Stimulated activated CD8-positive, alpha-beta memory T cell treated with anti-CD3 and anti-CD28 coated beads, Interleukin-7, amount 100 ng/mL, for 4 hours (primary cell): ENCODE measurements at regions not wholly inside any gene's neighbourhood (a gene's known extent, or its start where the extent isn't known, plus 50 kb on each side); places are given as distances from the start of the nearest gene placed in this dataset.
"Not testable (repeated sequence)": the region's sequence is repeated elsewhere in the genome, so short reads cannot be mapped to it uniquely, and the experiment has no call there.

Experiments
- DNase-seq, 2 donors: peaks; one replicate each; pipeline ENCODE4 v3.0.0-alpha.2; 2020; ENCODE audit warnings: low read depth in 2 of 2

DNA sequence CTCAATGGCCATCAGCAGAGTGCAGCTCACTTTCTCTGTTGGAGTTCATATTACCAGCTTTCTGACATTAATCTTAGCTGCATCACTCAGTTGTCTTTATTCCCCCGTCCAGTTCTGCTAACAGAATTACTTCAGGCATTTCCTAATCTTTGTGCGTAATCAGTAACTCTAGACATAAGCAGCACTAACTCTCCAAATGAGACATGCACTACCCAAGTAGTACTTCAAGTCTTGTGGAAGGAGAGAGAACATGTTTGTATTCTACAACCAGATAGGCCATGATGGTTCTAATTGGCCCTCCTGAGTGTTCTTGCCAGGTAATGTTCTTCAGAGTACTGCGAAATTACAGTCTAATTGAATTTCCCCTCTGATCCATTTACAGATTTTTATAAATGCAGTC is 448.5 kb upstream of the RPS6KA3 start:
- no peak for DNase-seq

DNA sequence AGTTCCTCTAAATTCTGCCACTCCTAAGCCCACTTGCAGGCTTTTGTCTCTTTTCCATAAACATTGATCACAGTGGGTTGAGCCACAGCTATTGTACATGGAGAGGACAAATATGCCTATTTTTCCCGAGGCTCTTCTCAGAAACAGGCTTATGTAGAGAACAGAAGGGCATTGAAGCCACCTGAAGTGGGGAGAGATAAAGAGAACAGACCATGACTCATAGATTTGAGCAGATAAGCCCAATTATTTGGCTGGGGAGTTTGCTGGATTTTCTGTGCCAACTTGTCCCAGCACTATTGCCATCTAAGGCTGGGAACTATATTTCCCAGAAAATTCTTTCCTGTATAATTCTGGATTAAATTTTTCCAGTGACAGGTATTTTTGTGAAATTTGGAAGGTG is 446.1 kb upstream of the RPS6KA3 start:
- no peak for DNase-seq

DNA sequence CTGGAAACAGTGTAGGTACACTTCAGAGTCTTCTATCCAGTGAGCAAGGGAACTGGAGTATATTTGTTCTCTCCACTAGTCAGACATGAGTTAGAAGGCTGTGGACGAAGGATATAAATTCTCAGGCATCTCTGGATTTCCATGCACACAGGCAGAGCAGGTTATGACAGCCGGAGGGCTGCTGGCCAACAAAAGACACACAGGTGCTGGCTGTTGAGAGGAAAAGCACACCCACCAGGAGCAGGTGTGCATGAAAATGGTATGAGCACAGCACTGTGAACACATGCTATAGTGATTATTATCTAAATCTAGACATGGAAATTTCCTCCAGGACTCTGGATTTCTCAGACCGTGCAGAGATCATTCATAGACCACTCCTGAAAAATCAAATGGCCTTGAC is 444.7 kb upstream of the RPS6KA3 start:
- no peak for DNase-seq

DNA sequence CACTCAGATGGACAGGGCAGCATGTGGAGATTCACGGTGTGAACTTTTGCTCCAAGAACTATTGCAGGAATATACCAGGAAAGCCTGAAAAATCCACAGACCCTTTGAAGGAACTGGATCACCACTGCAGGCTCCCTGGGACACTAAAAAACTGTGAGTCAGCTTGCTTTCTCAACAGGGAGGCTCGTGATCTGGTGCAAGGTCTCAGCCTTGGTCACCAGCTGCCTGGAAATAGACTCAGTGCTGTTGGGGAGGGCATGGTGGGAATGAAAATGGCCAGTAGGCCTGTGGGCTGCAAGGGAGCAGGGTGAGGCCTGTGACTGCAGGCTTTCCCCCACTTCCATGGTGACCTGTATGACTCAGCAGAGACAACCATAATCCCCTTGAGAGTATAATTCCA is 426.4 kb upstream of the RPS6KA3 start:
- DNase-seq: no peak

DNA sequence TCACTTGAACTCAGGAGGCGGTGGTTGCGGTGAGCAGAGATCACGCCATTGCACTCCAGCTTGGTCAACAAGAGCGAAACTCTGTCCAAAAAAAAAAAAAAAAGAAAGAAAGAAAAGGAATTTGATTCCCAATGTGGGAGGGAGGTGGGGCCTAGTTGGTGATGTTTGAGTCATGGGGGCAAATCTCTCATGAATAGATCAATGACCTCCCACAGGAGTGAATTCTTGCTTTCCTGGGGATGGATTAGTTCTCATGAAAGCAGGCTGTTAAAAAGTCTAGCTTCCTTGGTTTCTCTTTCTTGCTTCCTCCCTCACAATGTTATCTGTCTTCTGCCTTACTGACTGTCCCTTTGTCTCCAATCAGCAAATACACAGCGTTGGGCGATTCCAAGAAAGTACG is 419.5 kb upstream of the RPS6KA3 start:
- DNase-seq: no peak

DNA sequence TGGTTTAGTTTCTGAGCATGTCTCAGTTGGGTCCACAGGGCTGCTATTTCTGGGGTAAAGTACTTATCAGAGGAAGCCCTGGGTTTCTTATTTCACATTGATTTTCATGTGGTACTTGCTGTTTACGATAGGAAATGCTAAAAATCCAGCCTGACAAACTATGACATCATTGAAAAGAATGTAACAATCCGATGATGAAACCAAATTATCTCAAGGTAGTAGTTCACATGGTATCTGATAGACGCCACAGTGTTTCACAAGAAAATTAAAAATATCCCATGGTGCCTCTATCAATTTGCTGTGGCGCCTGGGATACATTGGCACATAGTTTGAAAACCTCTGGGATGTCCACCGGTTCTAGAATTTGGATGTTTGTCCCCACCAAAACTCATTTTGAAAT is 418.9 kb upstream of the RPS6KA3 start:
- DNase-seq: no peak

DNA sequence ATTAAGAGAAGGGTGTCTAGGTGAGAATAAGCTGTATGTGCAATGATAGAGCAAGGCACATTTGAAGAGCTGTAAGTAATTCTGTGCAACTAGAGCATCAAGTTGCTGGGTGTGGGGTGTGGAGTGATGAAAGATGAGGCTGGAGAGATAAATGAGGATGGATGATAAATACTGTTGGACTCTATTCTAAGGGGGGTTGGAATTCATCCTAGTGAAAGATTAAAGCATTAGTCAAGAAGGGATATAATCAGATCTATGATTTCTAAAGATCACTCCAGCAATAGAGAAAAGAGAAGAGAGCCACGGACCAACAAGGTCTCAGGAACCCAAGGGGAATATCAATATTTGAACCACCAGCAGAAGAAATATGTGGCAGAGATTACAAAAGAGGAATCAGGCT is 415.0 kb upstream of the RPS6KA3 start:
- DNase-seq: no peak

DNA sequence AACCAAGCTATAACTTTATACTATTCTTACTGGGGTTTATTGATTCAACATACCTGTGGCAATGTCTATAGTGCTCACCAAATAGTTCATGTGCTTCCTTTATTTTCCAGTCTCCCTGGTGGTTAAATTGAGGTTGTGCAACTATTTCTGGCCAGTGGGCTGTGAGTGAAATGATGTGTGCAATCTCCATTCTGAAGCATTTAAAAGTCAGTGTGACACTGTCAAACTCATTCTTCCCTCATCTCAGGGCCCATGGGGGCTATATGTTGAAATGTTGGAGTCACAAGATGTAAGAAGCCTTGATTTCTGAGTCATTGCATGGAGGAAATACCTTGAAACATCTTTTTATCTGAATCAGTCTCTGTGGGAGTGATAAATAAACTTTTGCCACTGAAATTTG is 414.3 kb upstream of the RPS6KA3 start:
- no peak for DNase-seq

DNA sequence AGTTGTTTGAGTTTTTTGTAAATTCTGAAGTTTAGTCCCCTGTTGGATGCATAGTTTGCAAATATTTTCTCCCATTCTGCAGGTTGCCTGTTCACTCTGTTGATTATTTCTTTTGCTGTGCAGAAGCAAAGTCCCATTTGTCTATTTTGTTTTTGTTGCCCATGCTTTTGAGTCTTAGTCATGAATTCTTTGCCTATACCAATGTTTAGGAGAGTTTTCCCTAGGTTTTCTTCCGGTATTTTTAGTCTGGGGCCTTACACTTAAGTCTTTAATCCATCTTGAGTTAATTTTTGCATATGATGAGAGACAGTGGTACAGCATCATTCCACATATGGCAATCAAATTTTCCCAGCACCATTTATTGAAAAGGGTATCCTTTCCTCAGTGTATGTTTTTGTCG is 405.8 kb upstream of the RPS6KA3 start:
- DNase-seq: no peak

DNA sequence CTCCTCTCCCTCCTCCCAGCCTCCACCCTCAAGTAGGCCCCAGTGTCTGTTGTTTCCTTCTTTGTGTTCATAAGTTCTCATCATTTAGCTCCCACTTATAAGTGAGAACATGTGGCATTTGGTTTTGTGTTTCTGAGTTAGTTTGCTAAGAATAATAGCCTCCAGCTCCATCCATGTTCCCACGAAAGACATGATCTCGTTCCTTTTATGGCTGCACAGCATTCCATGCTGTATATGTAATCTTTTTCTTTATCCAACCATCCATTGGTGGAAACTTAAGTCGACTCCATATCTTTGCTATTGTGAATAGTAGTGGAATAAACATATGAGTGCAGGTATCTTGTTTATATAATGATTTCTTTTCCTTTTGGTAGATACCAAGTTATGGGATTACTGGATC is 405.0 kb upstream of the RPS6KA3 start:
- not testable (repeated sequence) for DNase-seq

DNA sequence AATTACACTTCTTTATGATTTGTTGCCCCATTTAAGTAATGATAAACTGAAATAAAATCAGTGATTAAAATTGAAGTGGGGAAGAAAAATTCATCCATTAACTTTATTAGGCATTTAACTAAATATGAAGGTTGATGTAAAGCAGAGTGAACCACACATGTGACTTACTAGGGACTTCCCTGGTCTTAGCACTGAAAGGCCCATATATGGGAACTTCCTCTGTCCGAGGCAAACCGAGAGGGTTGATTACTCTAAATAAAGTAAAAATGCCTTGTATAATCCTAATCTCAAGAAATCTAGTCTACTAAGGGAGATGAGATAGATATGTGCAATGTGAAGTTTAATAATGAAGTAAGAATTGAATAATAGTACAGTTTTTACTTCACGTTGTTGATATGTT is 403.9 kb upstream of the RPS6KA3 start:
- DNase-seq: no peak

DNA sequence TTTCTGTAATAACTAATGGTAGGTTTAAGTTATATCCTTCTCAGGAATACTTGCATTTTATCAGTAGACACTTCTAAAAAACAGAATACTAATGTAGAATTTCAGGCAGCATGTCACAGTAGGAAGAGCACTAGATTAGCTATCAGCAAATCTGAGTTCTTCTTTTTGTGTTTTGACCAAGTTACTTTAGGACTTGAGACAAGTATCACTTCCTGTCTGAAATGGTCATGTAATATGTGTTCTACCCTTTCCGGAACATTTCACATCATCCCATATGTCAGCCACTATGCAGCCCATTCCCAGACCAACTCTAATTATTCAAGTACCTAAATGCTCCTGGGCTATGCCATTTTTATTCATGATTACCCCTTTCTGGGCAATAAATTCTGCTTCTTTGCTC is 401.8 kb upstream of the RPS6KA3 start:
- DNase-seq: no peak

DNA sequence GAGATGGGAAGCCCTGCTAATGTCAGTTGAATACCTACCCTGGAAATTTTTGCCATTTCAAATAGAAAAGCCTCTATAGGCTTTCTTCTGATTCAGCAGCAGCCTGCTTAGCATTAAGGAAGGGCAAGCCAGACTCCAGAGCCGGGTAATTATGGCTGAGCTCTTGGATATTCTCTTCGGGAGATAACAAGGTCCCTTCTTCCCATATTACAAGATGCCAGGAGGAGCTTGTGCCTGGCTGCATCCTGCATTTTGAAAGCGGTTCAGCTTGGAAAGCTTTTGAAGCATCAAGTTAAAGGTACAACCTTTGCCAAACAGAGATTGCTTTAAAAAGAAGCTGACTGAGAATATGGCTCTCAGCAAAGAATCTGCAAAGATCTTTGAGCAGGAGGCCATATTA is 399.6 kb upstream of the RPS6KA3 start:
- DNase-seq: no peak

DNA sequence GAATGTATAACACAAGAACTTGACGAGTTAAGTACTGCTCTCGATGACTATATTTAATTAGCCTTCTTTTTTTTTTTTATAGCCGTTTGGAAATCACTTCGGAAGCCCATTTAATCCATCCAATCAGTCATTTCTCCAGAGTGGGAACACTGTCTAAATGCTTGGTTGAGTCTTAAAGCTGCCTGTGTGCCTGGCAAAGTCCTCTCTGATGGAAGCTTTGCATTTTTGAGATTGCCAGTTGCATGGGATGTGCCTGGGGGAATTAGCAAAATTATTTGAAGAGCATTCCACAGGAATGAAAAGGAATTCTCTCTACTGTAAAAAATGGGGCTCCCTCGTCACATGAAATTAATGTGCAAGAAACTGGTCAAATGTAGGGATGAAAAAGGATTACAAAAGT is 398.8 kb upstream of the RPS6KA3 start:
- DNase-seq: no peak

DNA sequence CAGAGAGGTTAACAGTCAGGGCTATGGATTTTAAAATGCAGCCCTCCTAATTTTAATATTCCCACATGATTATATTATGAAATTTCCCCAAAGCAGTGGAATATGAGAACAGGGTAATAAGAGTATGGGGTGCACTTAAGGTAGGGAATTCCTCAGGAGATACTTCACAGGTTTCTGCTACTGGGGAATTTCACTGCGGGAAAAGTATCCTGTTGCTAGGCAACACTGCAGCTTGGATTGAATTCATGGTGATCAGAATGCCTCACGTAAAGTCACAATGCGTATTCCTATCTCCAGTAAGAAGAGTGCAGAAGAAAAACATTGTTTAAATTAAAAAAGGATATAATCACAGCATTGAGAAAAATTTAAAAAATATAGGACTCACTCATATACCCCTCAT is 398.1 kb upstream of the RPS6KA3 start:
- DNase-seq: no peak

DNA sequence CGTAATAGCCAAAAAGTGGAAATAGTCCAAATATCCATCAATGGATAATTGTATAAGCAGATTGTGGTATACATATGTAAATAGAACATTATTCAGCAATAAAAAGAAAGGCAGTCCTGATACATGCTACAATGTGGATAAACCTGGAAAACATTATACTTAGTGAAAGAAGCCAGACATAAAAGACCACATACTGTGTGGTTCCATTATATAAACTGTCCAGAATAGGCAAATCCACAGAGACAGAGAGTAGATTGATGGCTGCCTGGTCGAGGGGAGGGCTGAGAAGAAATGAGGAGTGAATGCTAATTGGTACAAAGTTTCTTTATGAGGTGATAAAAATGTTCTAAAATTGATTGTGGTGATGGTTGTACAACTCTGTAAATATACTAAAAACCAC is 397.4 kb upstream of the RPS6KA3 start:
- DNase-seq: no peak

DNA sequence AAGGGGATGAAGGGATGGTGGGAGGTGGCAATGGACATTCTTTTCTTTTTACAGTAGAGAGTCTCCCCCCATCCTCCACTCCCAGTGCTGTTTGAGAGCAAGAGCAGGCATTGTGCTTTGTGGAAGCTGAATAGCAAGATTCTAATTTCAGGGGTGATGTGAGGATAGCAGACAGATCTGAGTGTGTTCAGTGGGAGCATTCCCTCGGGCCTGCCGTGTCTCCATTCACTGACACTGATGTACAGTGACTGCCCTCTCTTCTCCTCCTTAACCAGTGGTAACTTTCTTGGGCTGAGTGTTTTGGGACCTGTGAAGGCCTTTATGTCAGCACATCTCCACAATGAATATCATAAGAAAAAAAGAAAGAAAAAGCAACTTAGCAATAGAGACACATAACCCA is 396.6 kb upstream of the RPS6KA3 start:
- no peak for DNase-seq

DNA sequence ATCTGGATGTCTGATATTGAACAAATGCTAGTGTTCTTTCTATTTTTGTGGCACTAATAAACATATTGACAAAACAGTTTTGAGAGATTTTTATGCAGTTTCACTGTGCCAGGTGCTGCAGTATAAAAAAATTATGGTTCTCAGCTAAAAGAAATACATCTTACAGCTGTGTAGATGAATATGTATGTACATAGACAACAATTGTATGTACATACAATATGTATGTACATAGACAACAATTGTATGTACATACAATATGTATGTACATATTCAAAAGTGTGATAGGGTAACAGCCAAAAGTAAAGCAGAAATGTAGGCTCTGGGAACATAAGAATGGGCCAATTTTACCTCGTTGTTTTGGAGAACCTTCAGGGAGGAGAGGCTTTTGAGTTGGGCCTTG is 390.0 kb upstream of the RPS6KA3 start:
- DNase-seq: no peak

DNA sequence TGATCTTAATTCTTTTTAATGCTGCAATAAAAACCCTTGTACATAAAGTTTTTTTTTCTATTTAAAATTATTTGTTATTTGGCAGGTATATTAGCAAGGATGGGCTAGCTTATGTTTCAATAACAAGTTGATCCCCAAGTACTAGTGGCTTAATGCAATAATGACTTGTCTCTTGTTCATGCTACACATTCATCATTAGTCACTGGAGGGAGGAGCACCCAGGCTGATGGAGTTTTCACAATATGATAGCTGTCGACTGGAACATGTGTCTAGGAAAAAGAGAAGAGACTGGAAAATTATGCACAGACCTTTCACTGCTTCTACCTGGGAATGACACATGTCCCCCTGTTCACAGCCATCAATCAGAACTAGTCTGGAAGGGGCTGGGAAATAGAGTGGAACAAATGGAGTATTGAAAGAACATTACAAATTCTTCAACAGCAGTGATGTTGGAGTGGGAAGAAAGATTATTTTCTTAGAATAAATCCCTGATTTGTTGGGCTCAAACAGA is 387.9 kb upstream of the RPS6KA3 start:
- DNase-seq: no peak

DNA sequence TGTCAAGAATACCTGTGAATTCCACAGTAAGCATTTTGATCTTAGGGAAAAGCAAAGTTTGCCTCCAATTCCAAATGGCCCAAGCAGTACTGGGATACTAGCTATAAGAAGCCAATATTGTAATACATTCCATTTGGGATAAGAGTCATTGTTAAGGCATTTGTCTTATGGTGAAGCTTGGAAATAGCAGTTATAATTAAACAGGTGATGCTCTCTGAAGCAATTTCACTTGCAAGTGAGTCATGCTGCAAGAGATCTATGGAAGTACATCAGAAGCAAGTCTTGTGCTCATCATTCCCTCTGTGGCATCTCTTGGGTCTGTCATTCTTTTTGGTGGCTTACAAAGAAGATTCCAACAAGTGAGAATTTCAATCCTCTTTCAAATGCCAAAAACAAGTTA is 386.4 kb upstream of the RPS6KA3 start:
- no peak for DNase-seq

DNA sequence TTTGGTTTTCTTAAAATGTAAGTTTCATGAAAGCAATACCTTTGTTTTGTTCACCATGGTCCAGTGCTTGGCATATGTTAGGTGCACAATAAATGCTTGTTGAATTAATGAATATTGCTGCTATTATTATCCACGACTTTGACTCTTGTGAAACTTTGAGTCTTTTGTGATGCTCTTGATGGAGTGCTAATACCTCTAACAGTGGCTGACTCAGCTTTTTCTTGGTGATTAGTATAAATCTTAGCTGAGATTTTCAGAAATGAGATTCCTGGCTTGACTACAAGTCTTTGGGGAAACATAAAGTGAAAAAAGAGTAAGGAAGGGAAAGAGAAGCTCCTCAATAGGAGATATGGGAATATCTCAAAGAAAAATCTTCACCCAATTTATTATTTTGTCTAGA is 375.2 kb upstream of the RPS6KA3 start:
- DNase-seq: no peak

DNA sequence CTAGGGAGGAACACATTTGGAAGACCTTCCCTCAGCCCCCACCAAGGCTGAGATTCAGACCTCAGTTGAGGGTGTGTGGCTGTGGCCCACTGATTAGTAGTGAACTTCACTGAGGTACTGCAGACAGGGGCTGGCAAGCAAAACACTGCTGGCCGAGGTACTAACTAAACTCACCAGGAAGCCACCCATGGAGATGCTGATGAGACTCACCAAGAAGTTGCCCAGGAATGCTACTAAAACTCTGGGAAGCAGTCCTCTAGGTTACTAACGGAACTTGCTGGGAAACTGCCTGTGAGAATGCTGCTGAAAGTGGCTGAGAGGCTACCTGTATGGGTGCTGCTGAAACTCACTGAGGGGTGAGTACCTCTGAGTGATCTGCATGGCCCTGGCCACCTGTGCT is 372.4 kb upstream of the RPS6KA3 start:
- no peak for DNase-seq

DNA sequence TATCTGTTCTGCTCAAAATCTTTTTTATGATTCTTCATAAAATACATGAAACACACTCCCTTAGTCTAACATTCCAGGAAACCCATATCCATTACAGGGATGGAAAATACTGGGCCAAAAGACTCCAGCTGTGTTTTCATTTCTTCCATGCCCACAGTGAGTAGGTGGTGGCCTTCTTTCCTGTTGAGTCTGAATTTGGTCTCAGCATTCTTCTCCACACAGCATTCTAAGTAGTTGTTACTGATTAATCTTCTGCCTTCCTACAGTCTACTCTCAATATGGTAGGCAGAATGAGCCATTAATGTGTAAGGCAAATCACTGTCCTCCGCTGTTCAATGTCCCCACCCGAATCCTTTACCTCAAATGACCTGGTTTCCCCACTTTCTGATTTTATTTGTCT is 370.6 kb upstream of the RPS6KA3 start:
- DNase-seq: no peak

DNA sequence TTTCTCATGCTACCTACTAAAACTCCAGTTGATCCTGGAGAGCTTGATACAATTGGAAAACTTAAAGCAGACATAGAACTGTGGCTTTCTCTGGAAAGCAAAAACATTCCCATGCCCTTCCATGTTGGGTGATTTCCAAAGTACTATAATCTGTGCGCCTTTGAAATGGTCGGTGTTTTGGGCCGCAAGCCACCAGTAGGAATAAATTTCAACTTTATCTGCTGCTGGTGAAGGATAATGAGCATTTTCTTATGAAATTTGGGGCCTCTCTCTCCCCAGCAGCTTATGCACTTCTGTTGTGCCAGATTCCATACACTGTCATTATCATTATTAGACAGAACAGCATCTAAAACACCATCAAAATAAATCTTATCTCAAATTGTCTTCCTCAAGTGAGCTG is 366.7 kb upstream of the RPS6KA3 start:
- DNase-seq: no peak

DNA sequence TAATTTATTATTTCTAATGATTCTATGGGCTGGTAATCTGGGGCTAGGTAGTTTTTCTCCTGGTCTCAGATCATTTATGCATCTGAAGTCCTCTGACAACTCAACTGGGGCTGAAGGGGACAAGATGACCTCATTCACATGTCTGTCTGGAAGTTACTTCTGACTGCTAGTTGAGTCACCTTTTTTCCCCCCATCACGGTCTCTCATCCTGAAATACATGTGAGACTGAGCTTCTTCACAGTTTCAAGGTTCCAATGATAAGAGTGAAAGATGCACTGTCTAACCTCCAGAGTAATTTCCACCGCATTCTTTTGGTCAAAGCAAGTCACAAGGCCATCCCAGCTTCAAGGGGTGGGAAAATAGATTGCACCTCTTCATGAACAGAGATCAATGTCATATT is 356.7 kb upstream of the RPS6KA3 start:
- no peak for DNase-seq
